Esophagus squamous epithelium (tissue), 5 donors: ENCODE measurements at regions not wholly inside any gene's neighbourhood (a gene's known extent, or its start where the extent isn't known, plus 50 kb on each side); places are given as distances from the start of the nearest gene placed in this dataset.

ENCODE experiments used
- DNase-seq: peaks from one replicate; lab custom pipeline; 2025; lab: John Stamatoyannopoulos, UW
- H3K27ac ChIP-seq, 4 donors: fragments of 200-600 bp; sonication (generic); one replicate each; pipeline ENCODE4 v1.5.1; 2016 to 2019; ENCODE audit warnings: mild to moderate bottlenecking in 1 of 4
- H3K27me3 ChIP-seq, 4 donors: fragments of 200-600 bp; sonication (generic); 1 replicate in 3 of 4; 2 replicates in 1 of 4; pipeline versions ENCODE4 v1.5.1 to v1.6.0; 2017 to 2021; ENCODE audit warnings: antibody characterized with exemption in 1 of 4
- H3K36me3 ChIP-seq, 3 donors: fragments of 200-600 bp; sonication (generic); one replicate each; pipeline ENCODE4 v1.5.1; 2016 to 2019
- H3K4me1 ChIP-seq, 3 donors: fragments of 200-600 bp; sonication (generic); one replicate each; pipeline ENCODE4 v1.5.1; 2017 to 2019
- H3K4me3 ChIP-seq, 4 donors: fragments of 200-600 bp; sonication (generic); 1 replicate in 3 of 4; 2 replicates in 1 of 4; pipeline ENCODE4 v1.5.1; 2016 to 2019; ENCODE audit warnings: mild to moderate bottlenecking in 2 of 4, moderate library complexity in 1 of 4
- H3K9me3 ChIP-seq, 3 donors: fragments of 200-600 bp; sonication (generic); one replicate each; pipeline ENCODE4 v1.5.1; 2016 to 2019
- POLR2A ChIP-seq, 4 donors: fragments of 450-650 bp; IDR thresholded peaks; one replicate each; pipeline ENCODE4 v1.6.1; 2017; ENCODE audit warnings: antibody characterized with exemption in 4 of 4, mild to moderate bottlenecking in 4 of 4, moderate library complexity in 3 of 4
- WGBS, 2 donors: methylation state at CpG; one replicate each; pipeline ENCODE4 v1.1.5; 2018; 5-methylcytosine and 5-hydroxymethylcytosine counted together
- intact Hi-C: fragments of 100-400 bp; cut with DNase I; formaldehyde crosslinking; loops from one replicate; pipeline ENCODE4 v1.15.0; 2022
- small RNA-seq, 4 donors: library from RNA; depleted of rRNA; stranded (forward); fragments of <200 nt; gene quantifications; one replicate each; pipeline ENCODE3, GENCODE V24; 2016
- TF ChIP-seq, protein P1 (sequence below), 6 experiments: fragments of 450-650 bp in 4 of 6; fragments of 200-600 bp in 2 of 6; sonication (generic) in 2 of 6; IDR thresholded peaks; one replicate each; pipeline ENCODE4 v1.5.1; 2016 to 2019; ENCODE audit warnings: antibody characterized with exemption in 6 of 6, mild to moderate bottlenecking in 4 of 6, moderate library complexity in 4 of 6
- donor health status: DM: yes; HTN: yes; CAD: no.

- H3K4me3 ChIP-seq: no peak overlapping the region
- intact Hi-C loops: no loop called here
- TF ChIP-seq, protein P1, sequence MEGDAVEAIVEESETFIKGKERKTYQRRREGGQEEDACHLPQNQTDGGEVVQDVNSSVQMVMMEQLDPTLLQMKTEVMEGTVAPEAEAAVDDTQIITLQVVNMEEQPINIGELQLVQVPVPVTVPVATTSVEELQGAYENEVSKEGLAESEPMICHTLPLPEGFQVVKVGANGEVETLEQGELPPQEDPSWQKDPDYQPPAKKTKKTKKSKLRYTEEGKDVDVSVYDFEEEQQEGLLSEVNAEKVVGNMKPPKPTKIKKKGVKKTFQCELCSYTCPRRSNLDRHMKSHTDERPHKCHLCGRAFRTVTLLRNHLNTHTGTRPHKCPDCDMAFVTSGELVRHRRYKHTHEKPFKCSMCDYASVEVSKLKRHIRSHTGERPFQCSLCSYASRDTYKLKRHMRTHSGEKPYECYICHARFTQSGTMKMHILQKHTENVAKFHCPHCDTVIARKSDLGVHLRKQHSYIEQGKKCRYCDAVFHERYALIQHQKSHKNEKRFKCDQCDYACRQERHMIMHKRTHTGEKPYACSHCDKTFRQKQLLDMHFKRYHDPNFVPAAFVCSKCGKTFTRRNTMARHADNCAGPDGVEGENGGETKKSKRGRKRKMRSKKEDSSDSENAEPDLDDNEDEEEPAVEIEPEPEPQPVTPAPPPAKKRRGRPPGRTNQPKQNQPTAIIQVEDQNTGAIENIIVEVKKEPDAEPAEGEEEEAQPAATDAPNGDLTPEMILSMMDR (IDR thresholded peaks at IDR 0.05): no peak
- TF ChIP-seq POLR2A (IDR thresholded peaks at IDR 0.05): no peak
- no peaks in the 10 kb centered on the region for H3K36me3 ChIP-seq
- no peaks in the 10 kb centered on the region for H3K27me3 ChIP-seq
- DNase-seq: no peak
- no peak overlapping the region for H3K27ac ChIP-seq
- no peaks in the 10 kb centered on the region for H3K4me1 ChIP-seq
- H3K9me3 ChIP-seq: peaks cover 0 to 26% (median 5%) of the 10 kb centered on the region in 3 donors
- WGBS, 2 donors: 44 to 57% methylated on average over 3 of the region's 3 CpGs
These were observed 65.4 kb upstream of the ZNF91 start for GRCh38 chr19:23460656-23461055.

Small RNA genes lying in the stretch of these regions (small RNA-seq; reads per million reads assigned to genes)
- 0 reads per million in 4 donors for gene RPS27P29
